IMR-90 (cell line): ENCODE measurements at regions not wholly inside any gene's neighbourhood (a gene's known extent, or its start where the extent isn't known, plus 50 kb on each side); places are given as distances from the start of the nearest gene placed in this dataset.

ENCODE experiments used
- ATAC-seq: fragments of 200-7000 bp; cut with Tn5 transposase; 2 replicates; pipeline ENCODE4 v1.9.1; 2020; ENCODE audit warnings: low read depth, mild to moderate bottlenecking, moderate library complexity
- BruUV-seq: library from RNA; stranded (reverse); fragments of 400-500 nt; replicated peaks from 2 replicates; lab custom pipeline; 2021; lab: Mats Ljungman, UMichigan
- CTCF ChIA-PET: fragments of 300-600 bp; formaldehyde crosslinking; extraction: SDS; loops from one replicate; lab custom pipeline; 2021; ENCODE audit warnings: antibody characterized with exemption; lab: Yijun Ruan, JAX
- POLR2A ChIA-PET: fragments of 300-600 bp; sonication (Branson Sonifier 250); formaldehyde crosslinking; loops from one replicate; lab custom pipeline; 2022; ENCODE audit warnings: antibody characterized with exemption; ENCODE audit not compliant: unreplicated experiment; lab: Charles Lee
- DNase-seq: peaks from one replicate; pipeline ENCODE4 v3.0.0; 2013
- H2AFZ ChIP-seq: replicated peaks from 2 replicates; pipeline ENCODE3; 2013; ENCODE audit warnings: low read length, mild to moderate bottlenecking; ENCODE audit not compliant: poor library complexity
- H2AK5ac ChIP-seq: 2 replicates; pipeline ENCODE4 v1.6.1; 2013; ENCODE audit warnings: low read depth, low read length, inconsistent platforms
- H2AK9ac ChIP-seq: replicated peaks from 2 replicates; pipeline ENCODE3; 2013; ENCODE audit warnings: mild to moderate bottlenecking, low read depth, low read length, moderate library complexity; ENCODE audit not compliant: poor library complexity
- H2BK120ac ChIP-seq: 2 replicates; pipeline ENCODE4 v1.6.1; 2013; ENCODE audit warnings: low read depth, low read length, inconsistent platforms
- H2BK15ac ChIP-seq: 3 replicates; pipeline ENCODE4 v1.6.1; 2013; ENCODE audit warnings: low read depth, low read length, inconsistent platforms
- H2BK20ac ChIP-seq: 2 replicates; pipeline ENCODE4 v1.6.1; 2013; ENCODE audit warnings: low read depth, mild to moderate bottlenecking, inconsistent platforms, low read length, moderate library complexity
- H2BK5ac ChIP-seq: 2 replicates; pipeline ENCODE4 v1.6.1; 2013; ENCODE audit warnings: mild to moderate bottlenecking, low read depth, low read length, inconsistent platforms; ENCODE audit not compliant: poor library complexity, severe bottlenecking
- H3K14ac ChIP-seq: replicated peaks from 2 replicates; pipeline ENCODE4 v1.6.1; 2013; ENCODE audit warnings: low read depth, low read length, inconsistent platforms
- H3K18ac ChIP-seq: 2 replicates; pipeline ENCODE4 v1.6.1; 2013; ENCODE audit warnings: low read depth, low read length, control low read depth
- H3K23ac ChIP-seq: 2 replicates; pipeline ENCODE4 v1.6.1; 2013; ENCODE audit warnings: low read depth, low read length, inconsistent platforms
- H3K27ac ChIP-seq: 2 replicates; pipeline ENCODE4 v1.5.1; 2013; ENCODE audit warnings: mild to moderate bottlenecking, control low read depth, low read length; ENCODE audit not compliant: insufficient read depth
- H3K27me3 ChIP-seq: 2 replicates; pipeline ENCODE4 v1.6.1; 2013; ENCODE audit warnings: low read length; ENCODE audit not compliant: control insufficient read depth, insufficient read depth
- H3K36me3 ChIP-seq: 2 replicates; pipeline ENCODE4 v1.6.1; 2013; ENCODE audit warnings: low read length, mixed read lengths; ENCODE audit not compliant: control insufficient read depth, insufficient read depth
- H3K4ac ChIP-seq: 2 replicates; pipeline ENCODE4 v1.6.1; 2013; ENCODE audit warnings: low read depth, low read length, inconsistent platforms
- H3K4me1 ChIP-seq: 2 replicates; pipeline ENCODE4 v1.6.1; 2013; ENCODE audit warnings: low read length, mixed read lengths; ENCODE audit not compliant: control insufficient read depth, insufficient read depth
- H3K4me2 ChIP-seq: 2 replicates; pipeline ENCODE4 v1.6.1; 2013; ENCODE audit warnings: low read depth, mild to moderate bottlenecking, control low read depth, low read length, moderate library complexity
- H3K4me3 ChIP-seq: 2 replicates; pipeline ENCODE4 v1.5.1; 2013; ENCODE audit warnings: low read depth, mild to moderate bottlenecking, control low read depth, low read length, moderate library complexity; ENCODE audit not compliant: insufficient read depth
- H3K56ac ChIP-seq: 2 replicates; pipeline ENCODE4 v1.6.1; 2013; ENCODE audit warnings: low read length, inconsistent platforms; ENCODE audit not compliant: insufficient read depth; ENCODE audit errors: extremely low read depth
- H3K79me1 ChIP-seq, 2 experiments: 2 replicates each; pipeline ENCODE4 v1.6.1; 2013; ENCODE audit warnings: low read length in 2 of 2, inconsistent platforms in 1 of 2, low read depth in 1 of 2
- H3K9ac ChIP-seq: 2 replicates; pipeline ENCODE4 v1.6.1; 2013; ENCODE audit warnings: low read depth, low read length, control low read depth
- H3K9me1 ChIP-seq: 2 replicates; pipeline ENCODE4 v1.6.1; 2013; ENCODE audit warnings: low read length, inconsistent platforms; ENCODE audit not compliant: insufficient read depth
- H3K9me3 ChIP-seq: 2 replicates; pipeline ENCODE4 v1.6.1; 2013; ENCODE audit warnings: low read length; ENCODE audit not compliant: control insufficient read depth, insufficient read depth
- H4K20me1 ChIP-seq: 2 replicates; pipeline ENCODE4 v1.6.1; 2013; ENCODE audit warnings: low read length, inconsistent platforms; ENCODE audit not compliant: insufficient read depth
- H4K5ac ChIP-seq: 2 replicates; pipeline ENCODE4 v1.6.1; 2013; ENCODE audit warnings: mild to moderate bottlenecking, low read depth, low read length, control low read depth
- H4K8ac ChIP-seq, 2 experiments: 2 replicates each; pipeline ENCODE4 v1.6.1; 2013; ENCODE audit warnings: low read depth in 2 of 2, low read length in 2 of 2, control low read depth in 1 of 2, inconsistent platforms in 1 of 2
- H4K91ac ChIP-seq: 2 replicates; pipeline ENCODE4 v1.6.1; 2013; ENCODE audit warnings: low read depth, low read length, inconsistent platforms; ENCODE audit not compliant: insufficient read depth
- CEBPB ChIP-seq: IDR thresholded peaks from 2 replicates; pipeline ENCODE4 v1.6.1; 2012; ENCODE audit warnings: low read depth, low read length, improper control_type of control experiment
- CHD1 ChIP-seq: IDR thresholded peaks from 2 replicates; pipeline ENCODE4 v1.6.1; 2012; ENCODE audit warnings: low read depth, low read length, improper control_type of control experiment
- CTCF ChIP-seq: conservative IDR thresholded peaks from 2 replicates; pipeline ENCODE4 v1.5.1; 2012; ENCODE audit warnings: mild to moderate bottlenecking, low read depth, low read length, improper control_type of control experiment
- ELK1 ChIP-seq: fragments of 150-350 bp; IDR thresholded peaks from 2 replicates; pipeline ENCODE4 v1.6.1; 2016; ENCODE audit warnings: low read depth, mild to moderate bottlenecking, low read length, moderate library complexity, borderline replicate concordance
- FOS ChIP-seq: fragments of 150-350 bp; IDR thresholded peaks from 2 replicates; pipeline ENCODE4 v1.6.1; 2016; ENCODE audit warnings: low read depth, low read length
- NFE2L2 ChIP-seq: fragments of 150-350 bp; IDR thresholded peaks from 2 replicates; pipeline ENCODE4 v1.6.1; 2016; ENCODE audit warnings: low read depth, mild to moderate bottlenecking, low read length
- POLR2A ChIP-seq: IDR thresholded peaks from 2 replicates; pipeline ENCODE4 v1.6.1; 2012; ENCODE audit warnings: mild to moderate bottlenecking, low read depth, low read length
- RCOR1 ChIP-seq: IDR thresholded peaks from 2 replicates; pipeline ENCODE4 v1.6.1; 2012; ENCODE audit warnings: mild to moderate bottlenecking, low read length, improper control_type of control experiment; ENCODE audit not compliant: insufficient replicate concordance
- SMC3 ChIP-seq: fragments of 150-350 bp; IDR thresholded peaks from 2 replicates; pipeline ENCODE4 v1.6.1; 2016; ENCODE audit warnings: low read depth, mild to moderate bottlenecking, antibody characterized with exemption, low read length, moderate library complexity
- USF2 ChIP-seq: fragments of 150-350 bp; IDR thresholded peaks from 2 replicates; pipeline ENCODE4 v1.6.1; 2017; ENCODE audit warnings: mild to moderate bottlenecking, antibody characterized with exemption, low read length, low read depth
- WGBS, 2 experiments: methylation state at CpG; one replicate each; pipeline versions ENCODE4 v1.1.5 to v1.1.7; 2013; ENCODE audit warnings: missing lambda C conversion rate in 2 of 2; ENCODE audit not compliant: insufficient read length in 1 of 2; ENCODE audit errors: extremely low coverage in 2 of 2; 5-methylcytosine and 5-hydroxymethylcytosine counted together
- dilution Hi-C: fragments of 300-500 bp; cut with HindIII; formaldehyde crosslinking; loops from one replicate; pipeline ENCODE4 v1.14.3; 2018; ENCODE audit warnings: low sequenced_read_pairs; ENCODE audit not compliant: unreplicated experiment
- in situ Hi-C: fragments of 300-500 bp; cut with MboI; formaldehyde crosslinking; loops from 3 replicates; pipeline ENCODE4 v1.14.3; 2019; ENCODE audit warnings: low sequenced_read_pairs, inconsistent platforms, mixed read lengths
- intact Hi-C: fragments of 100-400 bp; cut with micrococcal nuclease; formaldehyde crosslinking; loops from 2 replicates; pipeline ENCODE4 v1.10.0; 2022

GRCh38 chr2:67524213-67524612 is 127.1 kb downstream of the ETAA1 start:
- CTCF ChIA-PET, result no interaction called here
- no peaks in the 10 kb centered on the region for H3K79me1 ChIP-seq
- H2AK5ac ChIP-seq, result no peak overlapping the region
- H3K27ac ChIP-seq, result no peak overlapping the region
- H3K4me3 ChIP-seq, result no peak overlapping the region
- BruUV-seq, result no TSS peak
- peak overlapping the region; percentile 13; the same call in 1 of the 2 replicates for H3K4ac ChIP-seq
- H3K27me3 ChIP-seq, result no peaks in the 10 kb centered on the region
- no peak overlapping the region for H3K9ac ChIP-seq
- H3K36me3 ChIP-seq, result no peaks in the 10 kb centered on the region
- H3K23ac ChIP-seq, result no peak overlapping the region; the same call in 1 of the 2 replicates
- H3K56ac ChIP-seq, result no peak overlapping the region
- H2BK5ac ChIP-seq, result no peak overlapping the region
- H3K18ac ChIP-seq, result peak overlapping the region; percentile 83; the same call in 1 of the 2 replicates
- H3K4me2 ChIP-seq, result no peak overlapping the region
- no peaks in the 10 kb centered on the region for H3K9me1 ChIP-seq
- no peak for TF ChIP-seq USF2
- no peak for TF ChIP-seq POLR2A
- TF ChIP-seq RCOR1, result no peak
- no peak for TF ChIP-seq CHD1
- no peak for TF ChIP-seq ELK1
- no peak for TF ChIP-seq CTCF
- no peak for TF ChIP-seq SMC3
- TF ChIP-seq CEBPB, result no peak
- TF ChIP-seq NFE2L2, result no peak
- TF ChIP-seq FOS, result no peak
- DNase-seq (no peak), ATAC-seq (no peak)
- 0 out of 2 replicates have a peak overlapping the region, but pooled peaks have one; percentile 17 for H3K14ac ChIP-seq
- POLR2A ChIA-PET, result no interaction called here
- H4K5ac ChIP-seq, result peak overlapping the region; percentile 6; the same call in 1 of the 2 replicates
- H2AFZ ChIP-seq, result no peak overlapping the region
- no peak overlapping the region; the same call in 1 of the 2 replicates for H2BK20ac ChIP-seq
- H3K4me1 ChIP-seq, result peaks cover 3% of the 10 kb centered on the region; the same call in 1 of the 2 replicates
- no peaks in the 10 kb centered on the region for H4K20me1 ChIP-seq
- H2AK9ac ChIP-seq, result no peak overlapping the region
- no CpG with 5 or more reads among the region's 2 CpGs for WGBS, 2 experiments
- dilution Hi-C loops (no loop called here), intact Hi-C loops (no loop called here), in situ Hi-C loops (no loop called here)
- no peak overlapping the region for H2BK15ac ChIP-seq
- no peak overlapping the region for H4K8ac ChIP-seq
- peak overlapping the region; percentile 0; the same call in 1 of the 2 replicates for H2BK120ac ChIP-seq
- H4K91ac ChIP-seq, result no peak overlapping the region; the same call in 1 of the 2 replicates
- no peaks in the 10 kb centered on the region for H3K9me3 ChIP-seq
